ENCODE measurements at regions not wholly inside any gene's neighbourhood (a gene's known extent, or its start where the extent isn't known, plus 50 kb on each side); places are given as distances from the start of the nearest gene placed in this dataset.
"Not testable (repeated sequence)": the region's sequence is repeated elsewhere in the genome, so short reads cannot be mapped to it uniquely, and the experiment has no call there.

- Histone ChIP-seq H3K9me3 (ENCODE audit: control insufficient read depth in 2 of 2, insufficient read depth in 1 of 2, low read depth in 1 of 2, low read length in 1 of 2) (peaks cover 0 to 4% of the 10 kb centered on the region in 2 donors), H3K27me3 (ENCODE audit: control insufficient read depth in 3 of 3, insufficient read depth in 3 of 3, low read length in 3 of 3) (no peaks in the 10 kb centered on the region), H3K27ac (ENCODE audit: low read depth in 1 of 3, low read length in 2 of 3) (no peak overlapping the region), H3K4me1 (ENCODE audit: control insufficient read depth in 3 of 3, insufficient read depth in 2 of 3, low read depth in 1 of 3, low read length in 2 of 3) (no peaks in the 10 kb centered on the region), H3K4me3 (ENCODE audit: low read depth in 1 of 3, low read length in 3 of 3) (no peak overlapping the region), H3K36me3 (ENCODE audit: control insufficient read depth in 3 of 3, insufficient read depth in 2 of 3, low read depth in 1 of 3, low read length in 3 of 3) (no peaks in the 10 kb centered on the region)
- FAIRE-seq, result no peak
- WGBS, 3 donors, result 84 to 98% (median 95%) methylated on average over 1 of the region's 1 CpG
- DNase-seq, result no peak
These were observed 96.6 kb upstream of the PLEKHG1 start for GRCh38 chr6:150503041-150503440.

GRCh38 chr6:150503586-150504339, 95.9 kb upstream of the PLEKHG1 start:
- Histone ChIP-seq H3K27ac (ENCODE audit: low read depth in 1 of 3, low read length in 2 of 3) (no peak overlapping the region), H3K4me3 (ENCODE audit: low read depth in 1 of 3, low read length in 3 of 3) (no peak overlapping the region), H3K36me3 (ENCODE audit: control insufficient read depth in 3 of 3, insufficient read depth in 2 of 3, low read depth in 1 of 3, low read length in 3 of 3) (no peaks in the 10 kb centered on the region), H3K27me3 (ENCODE audit: control insufficient read depth in 3 of 3, insufficient read depth in 3 of 3, low read length in 3 of 3) (no peaks in the 10 kb centered on the region), H3K9me3 (ENCODE audit: control insufficient read depth in 2 of 2, insufficient read depth in 1 of 2, low read depth in 1 of 2, low read length in 1 of 2) (peaks cover 0 to 4% of the 10 kb centered on the region in 2 donors), H3K4me1 (ENCODE audit: control insufficient read depth in 3 of 3, insufficient read depth in 2 of 3, low read depth in 1 of 3, low read length in 2 of 3) (no peaks in the 10 kb centered on the region)
- no peak for FAIRE-seq
- DNase-seq, result no peak
- WGBS, 3 donors, result 85 to 89% (median 89%) methylated on average over 7 of the region's 7 CpGs

GRCh38 chr6:150507361-150507760, 92.3 kb upstream of the PLEKHG1 start:
- H3K36me3 ChIP-seq (ENCODE audit: control insufficient read depth in 3 of 3, insufficient read depth in 2 of 3, low read depth in 1 of 3, low read length in 3 of 3); H3K27ac ChIP-seq (ENCODE audit: low read depth in 1 of 3, low read length in 2 of 3); H3K4me1 ChIP-seq (ENCODE audit: control insufficient read depth in 3 of 3, insufficient read depth in 2 of 3, low read depth in 1 of 3, low read length in 2 of 3); H3K9me3 ChIP-seq (ENCODE audit: control insufficient read depth in 2 of 2, insufficient read depth in 1 of 2, low read depth in 1 of 2, low read length in 1 of 2); H3K4me3 ChIP-seq (ENCODE audit: low read depth in 1 of 3, low read length in 3 of 3); FAIRE-seq; DNase-seq; H3K27me3 ChIP-seq (ENCODE audit: control insufficient read depth in 3 of 3, insufficient read depth in 3 of 3, low read length in 3 of 3): not testable (repeated sequence)
- WGBS, 3 donors, result 95 to 97% (median 96%) methylated on average over 13 to 35 of the region's 35 CpGs

GRCh38 chr6:150510576-150510975, 89.1 kb upstream of the PLEKHG1 start:
- FAIRE-seq (no peak), DNase-seq (no peak)
- no peaks in the 10 kb centered on the region for H3K27me3 ChIP-seq (ENCODE audit: control insufficient read depth in 3 of 3, insufficient read depth in 3 of 3, low read length in 3 of 3)
- H3K4me3 ChIP-seq (ENCODE audit: low read depth in 1 of 3, low read length in 3 of 3), result no peak overlapping the region
- no peaks in the 10 kb centered on the region for H3K36me3 ChIP-seq (ENCODE audit: control insufficient read depth in 3 of 3, insufficient read depth in 2 of 3, low read depth in 1 of 3, low read length in 3 of 3)
- H3K27ac ChIP-seq (ENCODE audit: low read depth in 1 of 3, low read length in 2 of 3), result no peak overlapping the region
- H3K9me3 ChIP-seq (ENCODE audit: control insufficient read depth in 2 of 2, insufficient read depth in 1 of 2, low read depth in 1 of 2, low read length in 1 of 2), result no peaks in the 10 kb centered on the region
- 75 to 85% (median 84%) methylated on average over 3 of the region's 3 CpGs for WGBS, 3 donors
- no peaks in the 10 kb centered on the region for H3K4me1 ChIP-seq (ENCODE audit: control insufficient read depth in 3 of 3, insufficient read depth in 2 of 3, low read depth in 1 of 3, low read length in 2 of 3)

GRCh38 chr6:150511313-150511712, 88.4 kb upstream of the PLEKHG1 start:
- H3K4me3 ChIP-seq (ENCODE audit: low read depth in 1 of 3, low read length in 3 of 3), result no peak overlapping the region
- no peaks in the 10 kb centered on the region for H3K9me3 ChIP-seq (ENCODE audit: control insufficient read depth in 2 of 2, insufficient read depth in 1 of 2, low read depth in 1 of 2, low read length in 1 of 2)
- H3K4me1 ChIP-seq (ENCODE audit: control insufficient read depth in 3 of 3, insufficient read depth in 2 of 3, low read depth in 1 of 3, low read length in 2 of 3), result no peaks in the 10 kb centered on the region
- no peaks in the 10 kb centered on the region for H3K27me3 ChIP-seq (ENCODE audit: control insufficient read depth in 3 of 3, insufficient read depth in 3 of 3, low read length in 3 of 3)
- H3K36me3 ChIP-seq (ENCODE audit: control insufficient read depth in 3 of 3, insufficient read depth in 2 of 3, low read depth in 1 of 3, low read length in 3 of 3), result no peaks in the 10 kb centered on the region
- H3K27ac ChIP-seq (ENCODE audit: low read depth in 1 of 3, low read length in 2 of 3), result no peak overlapping the region
- FAIRE-seq (no peak), DNase-seq (no peak)
- 79 to 88% (median 83%) methylated on average over 4 of the region's 4 CpGs for WGBS, 3 donors

- H3K9me3 ChIP-seq (ENCODE audit: control insufficient read depth in 2 of 2, insufficient read depth in 1 of 2, low read depth in 1 of 2, low read length in 1 of 2), result no peaks in the 10 kb centered on the region
- DNase-seq, result no peak
- H3K4me1 ChIP-seq (ENCODE audit: control insufficient read depth in 3 of 3, insufficient read depth in 2 of 3, low read depth in 1 of 3, low read length in 2 of 3), result no peaks in the 10 kb centered on the region
- FAIRE-seq, result no peak
- 30 to 44% (median 31%) methylated on average over 2 of the region's 2 CpGs for WGBS, 3 donors
- H3K27ac ChIP-seq (ENCODE audit: low read depth in 1 of 3, low read length in 2 of 3), result no peak overlapping the region
- no peak overlapping the region for H3K4me3 ChIP-seq (ENCODE audit: low read depth in 1 of 3, low read length in 3 of 3)
- no peaks in the 10 kb centered on the region for H3K27me3 ChIP-seq (ENCODE audit: control insufficient read depth in 3 of 3, insufficient read depth in 3 of 3, low read length in 3 of 3)
- H3K36me3 ChIP-seq (ENCODE audit: control insufficient read depth in 3 of 3, insufficient read depth in 2 of 3, low read depth in 1 of 3, low read length in 3 of 3), result no peaks in the 10 kb centered on the region
These were observed 84.8 kb upstream of the PLEKHG1 start for GRCh38 chr6:150514806-150515380.

GRCh38 chr6:150516199-150516598, 83.5 kb upstream of the PLEKHG1 start:
- H3K4me1 ChIP-seq (ENCODE audit: control insufficient read depth in 3 of 3, insufficient read depth in 2 of 3, low read depth in 1 of 3, low read length in 2 of 3), result no peaks in the 10 kb centered on the region
- no peaks in the 10 kb centered on the region for H3K36me3 ChIP-seq (ENCODE audit: control insufficient read depth in 3 of 3, insufficient read depth in 2 of 3, low read depth in 1 of 3, low read length in 3 of 3)
- WGBS, 3 donors, result 86 to 87% (median 86%) methylated on average over 3 of the region's 3 CpGs
- no peaks in the 10 kb centered on the region for H3K27me3 ChIP-seq (ENCODE audit: control insufficient read depth in 3 of 3, insufficient read depth in 3 of 3, low read length in 3 of 3)
- no peak overlapping the region for H3K4me3 ChIP-seq (ENCODE audit: low read depth in 1 of 3, low read length in 3 of 3)
- no peaks in the 10 kb centered on the region for H3K9me3 ChIP-seq (ENCODE audit: control insufficient read depth in 2 of 2, insufficient read depth in 1 of 2, low read depth in 1 of 2, low read length in 1 of 2)
- DNase-seq (no peak), FAIRE-seq (no peak)
- H3K27ac ChIP-seq (ENCODE audit: low read depth in 1 of 3, low read length in 2 of 3), result no peak overlapping the region

- no peaks in the 10 kb centered on the region for H3K36me3 ChIP-seq (ENCODE audit: control insufficient read depth in 3 of 3, insufficient read depth in 2 of 3, low read depth in 1 of 3, low read length in 3 of 3)
- H3K9me3 ChIP-seq (ENCODE audit: control insufficient read depth in 2 of 2, insufficient read depth in 1 of 2, low read depth in 1 of 2, low read length in 1 of 2), result no peaks in the 10 kb centered on the region
- peak in 1 of 2 donors; percentile 7 for DNase-seq
- 45 to 67% (median 59%) methylated on average over 3 of the region's 3 CpGs for WGBS, 3 donors
- no peaks in the 10 kb centered on the region for H3K4me1 ChIP-seq (ENCODE audit: control insufficient read depth in 3 of 3, insufficient read depth in 2 of 3, low read depth in 1 of 3, low read length in 2 of 3)
- H3K4me3 ChIP-seq (ENCODE audit: low read depth in 1 of 3, low read length in 3 of 3), result no peak overlapping the region
- no peak overlapping the region for H3K27ac ChIP-seq (ENCODE audit: low read depth in 1 of 3, low read length in 2 of 3)
- H3K27me3 ChIP-seq (ENCODE audit: control insufficient read depth in 3 of 3, insufficient read depth in 3 of 3, low read length in 3 of 3), result no peaks in the 10 kb centered on the region
- no peak for FAIRE-seq
These were observed 82.5 kb upstream of the PLEKHG1 start for GRCh38 chr6:150517175-150517574.

- no peak for FAIRE-seq
- H3K27me3 ChIP-seq (ENCODE audit: control insufficient read depth in 3 of 3, insufficient read depth in 3 of 3, low read length in 3 of 3), result no peaks in the 10 kb centered on the region
These were observed 78.2 kb upstream of the PLEKHG1 start for GRCh38 chr6:150521482-150521881.

More at GRCh38 chr6:150521482-150521881, 78.2 kb upstream of the PLEKHG1 start:
- 33 to 74% (median 66%) methylated on average over 1 of the region's 1 CpG for WGBS, 3 donors
- no peaks in the 10 kb centered on the region for H3K36me3 ChIP-seq (ENCODE audit: control insufficient read depth in 3 of 3, insufficient read depth in 2 of 3, low read depth in 1 of 3, low read length in 3 of 3)
- no peak overlapping the region for H3K4me3 ChIP-seq (ENCODE audit: low read depth in 1 of 3, low read length in 3 of 3)
- no peak for DNase-seq
- no peak overlapping the region for H3K27ac ChIP-seq (ENCODE audit: low read depth in 1 of 3, low read length in 2 of 3)
- no peaks in the 10 kb centered on the region for H3K4me1 ChIP-seq (ENCODE audit: control insufficient read depth in 3 of 3, insufficient read depth in 2 of 3, low read depth in 1 of 3, low read length in 2 of 3)
- H3K9me3 ChIP-seq (ENCODE audit: control insufficient read depth in 2 of 2, insufficient read depth in 1 of 2, low read depth in 1 of 2, low read length in 1 of 2), result no peaks in the 10 kb centered on the region
